GM12878 (cell line): ENCODE measurements at regions not wholly inside any gene's neighbourhood (a gene's known extent, or its start where the extent isn't known, plus 50 kb on each side); places are given as distances from the start of the nearest gene placed in this dataset.

ENCODE experiments used
- ATAC-seq: fragments of 200-7000 bp; cut with Tn5 transposase; 3 replicates; pipeline ENCODE4 v1.9.1; 2020; ENCODE audit warnings: mild to moderate bottlenecking, moderate library complexity
- BruUV-seq: library from RNA; stranded (reverse); fragments of 400-500 nt; replicated peaks from 2 replicates; lab custom pipeline; 2021; lab: Mats Ljungman, UMichigan
- CTCF ChIA-PET: fragments of 300-600 bp; sonication (Branson Sonifier 250); formaldehyde crosslinking; extraction: SDS; loops from one replicate; lab custom pipeline; 2021; ENCODE audit warnings: inconsistent platforms; lab: Yijun Ruan, JAX
- POLR2A ChIA-PET: fragments of 350-600 bp; formaldehyde crosslinking; extraction: SDS; loops from one replicate; lab custom pipeline; 2021; ENCODE audit warnings: inconsistent platforms; lab: Charles Lee
- RAD21 ChIA-PET: fragments of 300-600 bp; sonication (Branson Sonifier 250); formaldehyde crosslinking; loops from one replicate; lab custom pipeline; 2023; ENCODE audit warnings: antibody characterized with exemption; ENCODE audit not compliant: unreplicated experiment; lab: Charles Lee
- SMC1A ChIA-PET: fragments of 300-600 bp; sonication (Branson Sonifier 250); formaldehyde crosslinking; loops from one replicate; lab custom pipeline; 2023; ENCODE audit not compliant: unreplicated experiment, uncharacterized antibody; lab: Charles Lee
- DNase-seq: peaks from one replicate; pipeline ENCODE4 v3.0.0-alpha.2; 2011; ENCODE audit warnings: low read depth, low spot score
- FAIRE-seq: peaks from 3 replicates; lab custom pipeline; 2011; peaks lifted over from hg19 to GRCh38; lab: Jason Lieb, UNC
- H2AFZ ChIP-seq: 2 replicates; pipeline ENCODE4 v1.6.0; 2011; ENCODE audit warnings: low read depth, low read length, control low read depth; ENCODE audit not compliant: control insufficient read depth
- H3K27ac ChIP-seq: 2 replicates; pipeline ENCODE4 v1.5.1; 2011; ENCODE audit warnings: control low read depth; ENCODE audit not compliant: control insufficient read depth, insufficient read depth
- H3K27me3 ChIP-seq, 2 experiments: replicated peaks in 1 of 2; 2 replicates each; pipeline versions ENCODE4 v1.6.0 to v1.6.1; 2011; ENCODE audit warnings: low read length in 1 of 2; ENCODE audit not compliant: control insufficient read depth in 2 of 2, insufficient read depth in 2 of 2
- H3K36me3 ChIP-seq, 2 experiments: 2 replicates each; pipeline ENCODE4 v1.5.1; 2011; ENCODE audit warnings: low read length in 1 of 2; ENCODE audit not compliant: control insufficient read depth in 2 of 2, insufficient read depth in 2 of 2
- H3K4me1 ChIP-seq: 2 replicates; pipeline ENCODE4 v1.6.1; 2011; ENCODE audit warnings: mild to moderate bottlenecking, low read length, moderate library complexity, mixed read lengths; ENCODE audit not compliant: control insufficient read depth, insufficient read depth
- H3K4me2 ChIP-seq: 2 replicates; pipeline ENCODE4 v1.6.0; 2011; ENCODE audit warnings: control low read depth; ENCODE audit not compliant: control insufficient read depth, insufficient read depth
- H3K4me3 ChIP-seq: fragments of 200-600 bp; sonication (generic); 2 replicates; pipeline ENCODE4 v1.5.1; 2016
- H3K79me2 ChIP-seq: 2 replicates; pipeline ENCODE4 v1.6.0; 2011; ENCODE audit warnings: low read length; ENCODE audit not compliant: control insufficient read depth, insufficient read depth
- H3K9ac ChIP-seq: 2 replicates; pipeline ENCODE4 v1.8.0; 2011; ENCODE audit warnings: low read length, control low read depth, mixed read lengths; ENCODE audit not compliant: control insufficient read depth, insufficient read depth
- H3K9me3 ChIP-seq: replicated peaks from 3 replicates; pipeline ENCODE4 v1.5.1; 2011; ENCODE audit warnings: mild to moderate bottlenecking, low read length; ENCODE audit not compliant: control insufficient read depth, insufficient read depth
- H4K20me1 ChIP-seq: 2 replicates; pipeline ENCODE4 v1.6.0; 2011; ENCODE audit not compliant: control insufficient read depth, insufficient read depth
- ATF7 ChIP-seq: fragments of 450-650 bp; IDR thresholded peaks from 2 replicates; pipeline ENCODE4 v1.6.1; 2016; ENCODE audit warnings: low read depth, mild to moderate bottlenecking
- BCL3 ChIP-seq: IDR thresholded peaks from 2 replicates; pipeline ENCODE4 v1.6.1; 2011; ENCODE audit warnings: borderline replicate concordance, low read depth, mild to moderate bottlenecking, moderate library complexity, low read length; ENCODE audit not compliant: insufficient read depth, poor library complexity, severe bottlenecking
- CEBPZ ChIP-seq: fragments of 150-350 bp; IDR thresholded peaks from 2 replicates; pipeline ENCODE4 v1.6.1; 2016; ENCODE audit warnings: low read depth, low read length
- E2F4 ChIP-seq: IDR thresholded peaks from 2 replicates; pipeline ENCODE4 v1.6.1; 2012; ENCODE audit warnings: low read depth, low read length, improper control_type of control experiment
- GABPA ChIP-seq: IDR thresholded peaks from 2 replicates; pipeline ENCODE4 v1.6.1; 2014; ENCODE audit warnings: antibody characterized with exemption, low read depth, mild to moderate bottlenecking, inconsistent platforms
- MAX ChIP-seq: IDR thresholded peaks from 2 replicates; pipeline ENCODE4 v1.6.1; 2012; ENCODE audit warnings: low read depth, low read length, improper control_type of control experiment
- NFXL1 ChIP-seq: fragments of 450-650 bp; IDR thresholded peaks from 2 replicates; pipeline ENCODE4 v1.6.1; 2017; ENCODE audit warnings: antibody characterized with exemption, mild to moderate bottlenecking, borderline replicate concordance
- RELB ChIP-seq: fragments of 450-650 bp; IDR thresholded peaks from 2 replicates; pipeline ENCODE4 v1.6.1; 2017; ENCODE audit warnings: low read depth, mild to moderate bottlenecking, moderate library complexity
- TCF7 ChIP-seq: IDR thresholded peaks from 2 replicates; pipeline ENCODE4 v1.6.1; 2014; ENCODE audit warnings: antibody characterized with exemption, borderline replicate concordance
- WRNIP1 ChIP-seq: IDR thresholded peaks from 2 replicates; pipeline ENCODE4 v1.6.1; 2011; ENCODE audit warnings: low read depth, low read length, improper control_type of control experiment, borderline replicate concordance
- YY1 ChIP-seq: IDR thresholded peaks from 2 replicates; pipeline ENCODE4 v1.6.1; 2011; ENCODE audit warnings: low read depth, mild to moderate bottlenecking, low read length
- ZNF384 ChIP-seq: IDR thresholded peaks from 2 replicates; pipeline ENCODE4 v1.6.1; 2012; ENCODE audit warnings: low read depth, mild to moderate bottlenecking, low read length, improper control_type of control experiment, borderline replicate concordance
- WGBS: methylation state at CpG from one replicate; pipeline ENCODE4 v1.1.6; 2016; ENCODE audit warnings: low lambda C conversion rate; ENCODE audit not compliant: insufficient replicate concordance, insufficient coverage; ENCODE audit errors: missing lambda C conversion rate; 5-methylcytosine and 5-hydroxymethylcytosine counted together
- in situ Hi-C: fragments of 300-500 bp; cut with MboI; formaldehyde crosslinking; loops from 9 replicates; pipeline ENCODE4 v1.14.3; 2018; ENCODE audit warnings: mixed read lengths
- intact Hi-C: fragments of 100-400 bp; cut with micrococcal nuclease; formaldehyde crosslinking; loops from one replicate; pipeline ENCODE4 v1.14.2; 2022; ENCODE audit not compliant: unreplicated experiment

GRCh38 chr22:22401381-22401780 is 107.2 kb downstream of the ZNF280B start (continued):
- TF ChIP-seq RELB (no peak), ZNF384 (no peak), NFXL1 (no peak), GABPA (no peak)

- CTCF ChIA-PET: interaction anchor here (0.6 kb wide), 1 partner anchor 433 kb away, joined by 3 read pairs; no protein-coding TSS in a partner anchor
- Histone ChIP-seq H3K4me2 (no peak overlapping the region), H3K27me3 (no peaks in the 10 kb centered on the region), H3K4me3 (no peak overlapping the region), H4K20me1 (no peaks in the 10 kb centered on the region), H3K36me3 (no peaks in the 10 kb centered on the region), H2AFZ (no peak overlapping the region), H3K9ac (no peak overlapping the region), H3K27ac (no peak overlapping the region), H3K79me2 (no peaks in the 10 kb centered on the region), H3K4me1 (no peaks in the 10 kb centered on the region; the same call in 1 of the 2 replicates), H3K9me3 (no peaks in the 10 kb centered on the region)
- ATAC-seq: no peak
- BruUV-seq: no TSS peak
- 47% methylated on average over 6 of the region's 6 CpGs for WGBS
- intact Hi-C loops: no loop called here
- SMC1A ChIA-PET: no interaction called here
- no peak for FAIRE-seq
- POLR2A ChIA-PET: no interaction called here
- in situ Hi-C loops: no loop called here
- no peak for DNase-seq
- RAD21 ChIA-PET: no interaction called here
- no peak for TF ChIP-seq BCL3
- no peak for TF ChIP-seq ATF7
- no peak for TF ChIP-seq TCF7
- TF ChIP-seq YY1: no peak
- TF ChIP-seq WRNIP1: no peak
- no peak for TF ChIP-seq CEBPZ
- no peak for TF ChIP-seq MAX
- no peak for TF ChIP-seq E2F4
- TF ChIP-seq, all 136 proteins: peak for 0
These were observed 105.2 kb downstream of the ZNF280B start for GRCh38 chr22:22403306-22403705.
